ENCODE measurements at regions not wholly inside any gene's neighbourhood (a gene's known extent, or its start where the extent isn't known, plus 50 kb on each side); places are given as distances from the start of the nearest gene placed in this dataset.

GRCh38 chrX:148135738-148136137, 154.6 kb downstream of the FMR1NB start:
- DNase-seq (ENCODE audit: extremely low spot score) = no peak
- ChIA-PET POLR2A (no interaction called here), CTCF (no interaction called here)
- TF ChIP-seq CTCF (IDR thresholded peaks at IDR 0.05; ENCODE audit: control extremely low read depth, extremely low read depth, low read depth, missing control alignments) = no peak

DNA sequence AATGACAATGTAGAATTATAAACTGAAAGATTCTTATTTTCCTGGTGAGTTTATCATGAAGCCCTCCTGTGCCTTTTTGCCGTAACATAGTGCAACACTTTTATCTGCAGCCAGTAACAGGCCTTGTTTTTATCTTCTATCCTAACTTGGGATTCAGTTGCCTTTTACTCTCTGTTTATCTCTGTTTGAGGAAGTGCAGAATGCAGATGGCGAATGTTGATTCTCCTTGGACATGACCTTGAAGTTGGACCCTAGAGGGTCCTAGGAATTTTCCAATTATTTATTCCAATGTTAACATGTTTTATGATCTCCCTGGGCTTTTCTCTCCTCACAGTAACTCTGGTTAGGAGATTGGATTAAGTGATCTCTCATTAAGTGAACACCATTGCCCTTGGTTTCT, 165.0 kb downstream of the FMR1NB start:
- CTCF ChIA-PET = no interaction called here
- no peak for TF ChIP-seq CTCF (IDR thresholded peaks at IDR 0.05; ENCODE audit: control extremely low read depth, extremely low read depth, low read depth, missing control alignments)
- POLR2A ChIA-PET = no interaction called here
- DNase-seq (ENCODE audit: extremely low spot score) = no peak

- TF ChIP-seq CTCF (IDR thresholded peaks at IDR 0.05; ENCODE audit: control extremely low read depth, extremely low read depth, low read depth, missing control alignments) = no peak
- DNase-seq (ENCODE audit: extremely low spot score) = no peak
- ChIA-PET POLR2A (no interaction called here), CTCF (no interaction called here)
These were observed 175.8 kb downstream of the FMR1NB start for GRCh38 chrX:148156986-148157385.

DNA sequence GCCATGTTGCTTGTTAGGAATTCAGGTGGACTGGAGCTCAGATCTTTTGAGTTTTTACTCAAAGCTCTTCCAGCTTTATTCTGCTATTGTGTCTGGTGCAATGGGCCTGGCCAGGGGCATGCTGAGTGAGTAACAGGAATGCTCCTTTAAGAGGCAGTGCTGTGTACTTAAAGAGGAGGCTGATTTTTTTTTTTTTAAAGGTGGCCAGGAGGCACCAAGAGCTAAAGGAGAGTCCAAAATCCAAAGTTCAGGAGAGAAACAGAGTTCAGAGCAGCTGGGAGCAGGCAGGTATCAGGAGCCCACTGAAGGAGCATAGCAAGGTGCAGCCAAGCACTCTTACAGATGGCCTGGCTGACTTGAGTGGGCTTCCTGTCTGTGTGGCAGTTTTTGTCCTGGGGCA, 178.7 kb downstream of the FMR1NB start:
- DNase-seq (ENCODE audit: extremely low spot score) = no peak
- CTCF ChIA-PET = interaction anchor here (1.9 kb wide), 1 partner anchor 9 kb away, joined by 5 read pairs; no protein-coding TSS in a partner anchor
- POLR2A ChIA-PET = no interaction called here
- TF ChIP-seq CTCF (IDR thresholded peaks at IDR 0.05; ENCODE audit: control extremely low read depth, extremely low read depth, low read depth, missing control alignments) = no peak

GRCh38 chrX:148161701-148162100, 180.6 kb downstream of the FMR1NB start:
- POLR2A ChIA-PET = no interaction called here
- CTCF ChIA-PET = interaction anchor here (1.4 kb wide), 1 partner anchor 12 kb away, joined by 3 read pairs; no protein-coding TSS in a partner anchor
- DNase-seq (ENCODE audit: extremely low spot score) = no peak
- TF ChIP-seq CTCF (IDR thresholded peaks at IDR 0.05; ENCODE audit: control extremely low read depth, extremely low read depth, low read depth, missing control alignments) = no peak

DNA sequence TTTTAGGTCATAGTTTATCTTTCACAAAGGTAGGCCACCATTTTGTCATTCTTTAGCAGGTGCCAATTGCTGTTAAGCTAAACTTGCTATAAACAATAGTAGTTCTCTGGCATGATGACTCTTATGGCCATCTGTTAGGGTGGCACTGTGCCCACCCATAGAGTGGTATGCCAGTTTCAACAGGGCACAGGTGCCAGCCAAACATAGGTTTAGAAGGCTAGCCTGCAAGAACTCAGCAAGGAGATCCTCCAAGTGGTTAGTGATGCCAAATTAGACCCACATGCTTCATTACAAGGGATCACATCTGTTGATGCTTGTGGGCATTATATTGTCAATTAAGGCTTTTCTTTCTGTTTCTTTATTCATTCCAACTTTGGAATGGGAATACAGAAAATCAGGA, 204.5 kb downstream of the FMR1NB start:
- DNase-seq (ENCODE audit: extremely low spot score) = no peak
- POLR2A ChIA-PET = no interaction called here
- TF ChIP-seq CTCF (IDR thresholded peaks at IDR 0.05; ENCODE audit: control extremely low read depth, extremely low read depth, low read depth, missing control alignments) = no peak
- CTCF ChIA-PET = no interaction called here

GRCh38 chrX:148192547-148192946, 211.4 kb downstream of the FMR1NB start:
- TF ChIP-seq CTCF (IDR thresholded peaks at IDR 0.05; ENCODE audit: control extremely low read depth, extremely low read depth, low read depth, missing control alignments) = no peak
- ChIA-PET POLR2A (interaction anchor here (0.6 kb wide), 1 partner anchor 19 kb away, joined by 3 read pairs; no protein-coding TSS in a partner anchor), CTCF (no interaction called here)
- DNase-seq (ENCODE audit: extremely low spot score) = no peak
